Mammary epithelial cell (primary cell): ENCODE measurements at regions not wholly inside any gene's neighbourhood (a gene's known extent, or its start where the extent isn't known, plus 50 kb on each side); places are given as distances from the start of the nearest gene placed in this dataset.

ENCODE experiments used
- EZH2 ChIP-seq: IDR thresholded peaks from 2 replicates; pipeline ENCODE4 v1.6.1; 2012; ENCODE audit warnings: low read length, inconsistent platforms, borderline replicate concordance
- TF ChIP-seq, protein P1 (sequence below), 2 donors: IDR thresholded peaks in 1 of 2; conservative IDR thresholded peaks in 1 of 2; 2 replicates each; pipeline ENCODE4 v1.5.1; 2011 to 2012; ENCODE audit warnings: inconsistent platforms in 2 of 2, low read length in 2 of 2, mild to moderate bottlenecking in 2 of 2, control low read depth in 1 of 2, low read depth in 1 of 2; ENCODE audit not compliant: insufficient read depth in 1 of 2; ENCODE audit errors: extremely low read depth in 1 of 2

DNA sequence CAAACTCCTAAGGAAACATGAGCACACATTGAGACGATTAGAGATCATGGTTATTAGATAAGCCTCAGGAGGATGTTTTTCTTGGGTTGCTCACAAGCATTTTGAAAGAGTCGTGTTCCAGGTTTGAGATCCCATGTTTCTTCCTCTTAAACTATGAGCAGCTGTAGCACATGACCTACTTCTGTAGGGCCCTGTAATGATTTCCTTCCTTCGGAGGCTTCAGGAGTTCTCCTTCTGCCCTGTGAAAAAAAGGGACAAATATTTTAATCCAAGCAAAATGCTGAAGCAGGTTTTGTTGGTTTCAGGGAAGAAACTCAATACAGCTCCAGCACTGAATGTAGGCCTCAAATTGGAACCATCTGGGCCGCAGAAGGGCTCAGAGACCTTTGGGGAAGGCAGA lies 82.6 kb downstream of the POU3F3 start:
- TF ChIP-seq, protein P1, sequence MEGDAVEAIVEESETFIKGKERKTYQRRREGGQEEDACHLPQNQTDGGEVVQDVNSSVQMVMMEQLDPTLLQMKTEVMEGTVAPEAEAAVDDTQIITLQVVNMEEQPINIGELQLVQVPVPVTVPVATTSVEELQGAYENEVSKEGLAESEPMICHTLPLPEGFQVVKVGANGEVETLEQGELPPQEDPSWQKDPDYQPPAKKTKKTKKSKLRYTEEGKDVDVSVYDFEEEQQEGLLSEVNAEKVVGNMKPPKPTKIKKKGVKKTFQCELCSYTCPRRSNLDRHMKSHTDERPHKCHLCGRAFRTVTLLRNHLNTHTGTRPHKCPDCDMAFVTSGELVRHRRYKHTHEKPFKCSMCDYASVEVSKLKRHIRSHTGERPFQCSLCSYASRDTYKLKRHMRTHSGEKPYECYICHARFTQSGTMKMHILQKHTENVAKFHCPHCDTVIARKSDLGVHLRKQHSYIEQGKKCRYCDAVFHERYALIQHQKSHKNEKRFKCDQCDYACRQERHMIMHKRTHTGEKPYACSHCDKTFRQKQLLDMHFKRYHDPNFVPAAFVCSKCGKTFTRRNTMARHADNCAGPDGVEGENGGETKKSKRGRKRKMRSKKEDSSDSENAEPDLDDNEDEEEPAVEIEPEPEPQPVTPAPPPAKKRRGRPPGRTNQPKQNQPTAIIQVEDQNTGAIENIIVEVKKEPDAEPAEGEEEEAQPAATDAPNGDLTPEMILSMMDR (conservative IDR thresholded peaks at IDR 0.05 in 1 of 2, IDR thresholded peaks at IDR 0.05 in 1 of 2; ENCODE audit: extremely low read depth in 1 of 2, insufficient read depth in 1 of 2, low read depth in 1 of 2, low read length in 2 of 2) = no peak
- TF ChIP-seq EZH2 = no peak
